HAP-1 (cell line): ENCODE measurements at regions not wholly inside any gene's neighbourhood (a gene's known extent, or its start where the extent isn't known, plus 50 kb on each side); places are given as distances from the start of the nearest gene placed in this dataset.
"Not testable (repeated sequence)": the region's sequence is repeated elsewhere in the genome, so short reads cannot be mapped to it uniquely, and the experiment has no call there.

ENCODE experiments used
- DNase-seq, 2 experiments: peaks; one replicate each; pipeline ENCODE4 v3.0.0-alpha.2; 2016 to 2020; ENCODE audit warnings: low spot score in 2 of 2
- H3K27me3 ChIP-seq: fragments of 250-450 bp; sonication (Bioruptor Pico); 2 replicates; pipeline ENCODE4 v1.5.1; 2020; ENCODE audit warnings: low read depth, mild to moderate bottlenecking, moderate library complexity
- H3K36me3 ChIP-seq: fragments of 250-450 bp; sonication (Bioruptor Pico); replicated peaks from 2 replicates; pipeline ENCODE4 v1.5.1; 2020; ENCODE audit warnings: mild to moderate bottlenecking
- H3K4me1 ChIP-seq: fragments of 250-450 bp; sonication (Bioruptor Pico); 2 replicates; pipeline ENCODE4 v1.5.1; 2020; ENCODE audit warnings: mild to moderate bottlenecking
- H3K4me3 ChIP-seq: fragments of 250-450 bp; sonication (Bioruptor Pico); 2 replicates; pipeline ENCODE4 v1.5.1; 2020; ENCODE audit warnings: mild to moderate bottlenecking, moderate library complexity
- H3K9me3 ChIP-seq: fragments of 250-450 bp; sonication (Bioruptor Pico); 2 replicates; pipeline ENCODE4 v1.5.1; 2020; ENCODE audit warnings: mild to moderate bottlenecking, moderate library complexity
- in situ Hi-C: fragments of 300-500 bp; cut with MboI; formaldehyde crosslinking; loops from 3 replicates; pipeline ENCODE4 v1.14.3; 2020; ENCODE audit warnings: low sequenced_read_pairs, inconsistent platforms, mixed read lengths

DNA sequence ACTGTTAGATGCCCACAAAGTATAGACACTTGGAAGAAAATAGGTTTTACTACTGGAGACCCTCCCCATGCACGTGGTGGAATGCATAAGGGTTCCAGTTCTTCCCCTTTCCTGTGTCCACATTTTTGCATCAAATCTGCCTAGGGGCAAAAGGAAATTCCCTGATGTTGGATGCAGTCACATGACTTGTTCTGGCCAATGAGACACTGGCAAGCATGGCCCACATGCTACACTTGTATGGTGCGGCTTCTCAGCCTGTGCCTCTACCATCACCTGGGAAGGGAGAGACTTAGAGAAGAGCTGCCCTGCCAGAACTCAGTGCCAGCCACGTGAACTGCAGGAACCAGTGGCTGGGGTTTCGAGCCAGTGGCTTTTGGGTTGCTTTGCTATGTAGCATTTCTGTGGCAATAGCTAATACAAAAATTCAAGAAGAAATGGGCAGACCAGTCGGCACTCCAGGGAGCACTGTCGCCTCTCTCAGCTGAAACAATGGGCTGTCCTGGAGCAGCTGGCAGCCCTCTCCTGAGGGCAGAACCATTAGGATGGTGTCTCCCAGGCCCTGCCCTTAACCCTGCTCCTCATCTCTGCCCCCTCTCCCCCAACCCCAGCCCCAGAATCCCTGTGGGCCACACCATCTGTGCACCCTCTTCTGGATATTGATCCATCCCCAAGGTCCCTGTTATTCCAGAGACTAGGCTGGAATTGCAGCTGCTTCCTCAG lies 634.0 kb downstream of the UQCRFS1 start:
- in situ Hi-C loops = no loop called here
- Histone ChIP-seq H3K9me3 (no peaks in the 10 kb centered on the region), H3K27me3 (no peaks in the 10 kb centered on the region)

DNA sequence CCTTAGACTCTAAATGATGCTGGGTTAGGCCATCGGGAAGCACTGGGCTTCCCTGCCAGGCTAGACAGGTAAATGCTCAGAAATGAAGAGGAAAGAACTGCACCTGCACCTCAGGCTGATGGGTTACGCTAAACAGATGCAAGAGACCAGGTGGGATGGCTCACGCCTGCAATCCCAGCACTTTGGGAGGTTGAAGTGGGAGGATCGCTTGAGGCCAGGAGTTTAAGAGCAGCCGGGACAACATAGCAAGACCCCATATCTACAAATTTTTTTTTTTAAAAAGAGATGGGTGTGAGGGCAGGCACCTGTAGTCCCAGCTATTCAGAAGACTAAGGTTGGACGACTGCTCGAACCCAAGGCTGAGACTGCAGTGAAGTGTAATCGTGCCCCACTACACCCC lies 634.7 kb downstream of the UQCRFS1 start:
- Histone ChIP-seq H3K4me1 (no peaks in the 10 kb centered on the region), H3K27me3 (no peaks in the 10 kb centered on the region), H3K9me3 (no peaks in the 10 kb centered on the region), H3K4me3 (no peak overlapping the region), H3K36me3 (no peaks in the 10 kb centered on the region)
- DNase-seq = no peak
- in situ Hi-C loops = no loop called here

More for the DNA sequence above, 634.0 kb downstream of the UQCRFS1 start:
- H3K4me1 ChIP-seq = no peaks in the 10 kb centered on the region
- H3K4me3 ChIP-seq = no peak overlapping the region
- no peaks in the 10 kb centered on the region for H3K36me3 ChIP-seq
- no peak for DNase-seq

DNA sequence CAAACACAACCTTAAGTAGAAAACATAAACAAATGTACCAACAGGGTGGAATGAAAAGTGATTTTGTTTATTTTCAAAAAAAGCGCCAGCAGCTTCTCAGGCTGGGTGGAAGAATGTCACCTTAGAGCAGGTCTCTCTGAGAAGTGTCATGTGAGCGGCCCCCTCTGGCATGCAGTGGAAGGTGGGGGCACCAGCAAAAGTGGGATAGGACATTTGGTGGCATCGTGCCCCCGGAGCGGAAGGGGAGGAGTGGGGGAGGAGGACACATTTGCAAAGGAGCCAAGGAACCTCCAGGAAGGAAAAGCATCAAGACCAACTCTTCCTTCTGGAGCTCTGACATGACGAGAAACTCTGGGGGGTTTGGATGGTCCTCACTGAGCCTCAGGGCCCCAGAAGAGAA lies 635.3 kb downstream of the UQCRFS1 start:
- Histone ChIP-seq H3K4me1 (no peaks in the 10 kb centered on the region), H3K4me3 (no peak overlapping the region), H3K36me3 (no peaks in the 10 kb centered on the region), H3K27me3 (no peaks in the 10 kb centered on the region), H3K9me3 (no peaks in the 10 kb centered on the region)
- DNase-seq = no peak
- in situ Hi-C loops = no loop called here

DNA sequence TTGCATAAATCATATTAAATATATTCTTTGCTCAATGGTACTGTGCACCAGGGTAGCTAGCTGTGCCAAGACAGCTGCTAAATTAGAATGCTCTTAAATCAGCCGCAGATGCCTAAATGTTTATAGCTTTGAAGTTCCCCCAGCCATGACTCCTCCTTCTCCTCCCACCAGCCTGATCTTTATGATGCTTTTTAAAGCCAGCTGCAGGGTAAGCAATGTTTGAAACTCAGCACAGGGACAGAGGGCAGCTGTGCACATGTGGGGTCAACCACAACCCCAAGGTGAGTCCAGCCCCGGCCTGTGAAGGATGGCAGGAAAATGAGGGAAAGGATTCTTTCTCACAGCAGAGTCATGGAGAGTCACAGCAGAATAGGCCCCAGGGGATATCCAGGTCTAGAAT lies 635.7 kb downstream of the UQCRFS1 start:
- Histone ChIP-seq H3K4me3 (no peak overlapping the region), H3K9me3 (no peaks in the 10 kb centered on the region), H3K4me1 (no peaks in the 10 kb centered on the region), H3K27me3 (no peaks in the 10 kb centered on the region), H3K36me3 (no peaks in the 10 kb centered on the region)
- DNase-seq = no peak
- in situ Hi-C loops = no loop called here

DNA sequence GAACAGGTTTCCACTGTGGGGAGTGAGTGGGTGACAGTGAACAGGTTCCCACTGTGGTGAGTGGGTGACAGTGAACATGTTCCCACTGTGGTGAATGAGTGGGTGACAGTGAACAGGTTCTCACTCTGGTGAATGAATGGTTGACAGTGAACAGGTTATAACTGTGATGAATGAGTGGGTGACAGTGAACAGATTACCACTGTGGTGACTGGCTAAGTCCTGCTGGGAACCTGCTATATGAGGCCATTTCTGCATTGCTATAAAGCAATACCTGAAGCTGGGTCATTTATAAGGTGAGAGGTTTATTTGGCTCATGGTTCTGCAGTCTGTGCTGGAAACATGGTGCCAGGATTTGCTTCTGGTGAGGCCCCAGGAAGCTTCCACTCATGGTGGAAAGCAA lies 637.1 kb downstream of the UQCRFS1 start:
- Histone ChIP-seq H3K4me1 (no peaks in the 10 kb centered on the region), H3K27me3 (no peaks in the 10 kb centered on the region), H3K4me3 (no peak overlapping the region), H3K9me3 (no peaks in the 10 kb centered on the region), H3K36me3 (no peaks in the 10 kb centered on the region)
- DNase-seq = no peak
- in situ Hi-C loops = no loop called here

DNA sequence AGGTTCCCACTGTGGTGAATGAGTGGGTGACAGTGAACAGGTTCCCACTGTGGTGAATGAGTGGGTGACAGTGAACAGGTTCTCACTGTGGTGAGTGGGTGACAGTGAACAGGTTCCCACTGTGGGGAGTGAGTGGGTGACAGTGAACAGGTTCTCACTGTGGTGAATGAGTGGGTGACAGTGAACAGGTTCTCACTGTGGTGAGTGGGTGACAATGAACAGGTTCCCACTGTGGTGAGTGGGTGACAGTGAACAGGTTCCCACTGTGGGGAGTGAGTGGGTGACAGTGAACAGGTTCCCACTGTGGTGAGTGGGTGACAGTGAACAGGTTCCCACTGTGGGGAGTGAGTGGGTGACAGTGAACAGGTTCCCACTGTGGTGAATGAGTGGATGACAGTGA lies 637.6 kb downstream of the UQCRFS1 start:
- H3K27me3 ChIP-seq, H3K4me1 ChIP-seq, DNase-seq, in situ Hi-C loops, H3K36me3 ChIP-seq, H3K9me3 ChIP-seq, H3K4me3 ChIP-seq: not testable (repeated sequence)

DNA sequence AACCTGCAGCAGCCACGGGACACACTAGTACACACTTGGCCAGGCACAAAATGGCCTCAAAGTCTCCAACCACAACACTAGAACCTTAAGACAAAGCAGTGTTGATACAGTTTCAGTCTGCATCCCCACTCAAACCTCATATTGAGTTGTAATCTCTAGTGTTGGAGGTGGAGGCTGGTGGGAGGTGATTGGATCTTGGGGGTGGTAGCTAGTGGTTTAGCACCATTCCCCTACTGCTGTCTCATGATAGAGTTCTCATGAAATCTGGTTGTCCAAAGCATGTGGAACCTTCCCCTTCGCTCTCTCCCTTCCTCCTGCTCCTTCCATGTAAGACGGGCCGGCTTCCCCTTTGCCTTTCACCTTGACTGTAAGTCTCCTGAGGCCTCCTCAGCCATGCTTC lies 638.7 kb downstream of the UQCRFS1 start:
- no peaks in the 10 kb centered on the region for H3K27me3 ChIP-seq
- H3K36me3 ChIP-seq = no peaks in the 10 kb centered on the region
- H3K9me3 ChIP-seq = no peaks in the 10 kb centered on the region
- H3K4me1 ChIP-seq = no peaks in the 10 kb centered on the region
- no peak overlapping the region for H3K4me3 ChIP-seq
- DNase-seq = no peak
- in situ Hi-C loops = no loop called here

DNA sequence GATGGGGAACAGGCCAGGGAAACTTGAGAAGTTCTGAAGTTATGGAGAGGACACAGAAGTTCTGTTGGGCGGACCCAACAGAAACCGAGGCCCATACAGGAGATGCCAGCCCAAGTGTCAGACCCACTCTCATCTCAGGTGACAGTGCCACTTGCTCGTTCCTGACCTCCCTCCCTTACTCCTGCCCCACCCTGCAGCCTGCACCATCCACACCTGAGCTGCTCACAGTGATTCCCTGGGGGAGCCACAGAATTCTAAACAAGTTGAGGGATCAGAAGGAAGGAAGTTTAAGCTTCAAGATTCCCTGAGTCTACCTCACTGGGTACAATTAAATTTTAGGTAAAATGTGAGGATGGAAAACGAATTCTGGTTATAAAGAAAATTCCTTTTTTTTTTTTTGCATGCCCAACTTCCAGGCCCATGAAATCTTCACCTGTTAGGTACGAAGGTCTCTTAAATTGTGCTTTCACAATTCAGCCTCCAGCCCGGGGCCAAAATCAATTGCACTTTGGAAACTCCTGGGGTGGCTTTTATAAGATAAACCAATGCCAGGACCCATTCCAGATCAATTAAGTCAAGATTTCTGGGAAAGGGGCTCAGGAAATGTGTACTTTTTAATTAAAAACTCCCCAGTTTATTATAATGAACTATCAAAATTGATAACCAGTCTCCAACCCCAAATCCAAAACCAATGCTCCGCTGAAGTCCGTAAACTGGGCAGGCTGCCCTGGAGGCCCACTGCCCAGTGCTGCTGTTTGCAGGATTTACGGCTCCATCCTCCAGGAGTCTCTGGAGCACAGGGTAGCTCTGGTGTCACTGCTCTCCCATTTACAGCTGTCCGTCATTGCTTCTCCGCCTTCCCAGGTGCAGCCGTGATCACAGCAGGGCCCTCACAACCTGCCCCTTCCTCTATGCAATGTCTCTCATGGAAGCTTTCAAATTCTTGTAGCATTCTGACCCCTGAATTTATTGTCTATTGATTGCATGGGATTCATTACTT lies 643.5 kb downstream of the UQCRFS1 start:
- no peaks in the 10 kb centered on the region for H3K27me3 ChIP-seq
- no peak for DNase-seq
- no peaks in the 10 kb centered on the region for H3K4me1 ChIP-seq
- 0 out of 2 replicates have a peak, but pooled peaks cover 2% of the 10 kb centered on the region for H3K9me3 ChIP-seq
- no peak overlapping the region for H3K4me3 ChIP-seq
- in situ Hi-C loops = no loop called here
- H3K36me3 ChIP-seq = no peaks in the 10 kb centered on the region

DNA sequence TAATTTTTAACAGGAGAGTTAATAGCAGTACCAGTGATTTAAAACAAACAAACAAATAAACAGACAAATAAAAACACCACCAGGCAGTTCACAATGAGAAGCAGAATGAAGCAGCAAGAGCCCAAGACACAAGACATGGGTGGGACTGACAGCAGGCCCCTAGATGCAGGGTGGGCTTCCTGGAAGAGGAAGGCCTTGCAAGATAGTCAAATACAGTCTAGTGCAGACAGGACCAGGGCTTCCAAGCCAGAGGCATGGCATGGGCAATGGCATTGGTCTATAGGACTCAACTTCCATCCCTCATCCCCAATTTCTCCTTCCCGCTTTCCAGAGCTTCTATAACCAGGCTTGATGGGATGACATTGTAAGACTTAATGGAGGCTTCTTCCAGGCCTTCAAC lies 645.1 kb downstream of the UQCRFS1 start:
- no peaks in the 10 kb centered on the region for H3K4me1 ChIP-seq
- H3K36me3 ChIP-seq = no peaks in the 10 kb centered on the region
- in situ Hi-C loops = no loop called here
- H3K27me3 ChIP-seq = no peaks in the 10 kb centered on the region
- no peak for DNase-seq
- 0 out of 2 replicates have a peak, but pooled peaks cover 2% of the 10 kb centered on the region for H3K9me3 ChIP-seq
- no peak overlapping the region for H3K4me3 ChIP-seq

DNA sequence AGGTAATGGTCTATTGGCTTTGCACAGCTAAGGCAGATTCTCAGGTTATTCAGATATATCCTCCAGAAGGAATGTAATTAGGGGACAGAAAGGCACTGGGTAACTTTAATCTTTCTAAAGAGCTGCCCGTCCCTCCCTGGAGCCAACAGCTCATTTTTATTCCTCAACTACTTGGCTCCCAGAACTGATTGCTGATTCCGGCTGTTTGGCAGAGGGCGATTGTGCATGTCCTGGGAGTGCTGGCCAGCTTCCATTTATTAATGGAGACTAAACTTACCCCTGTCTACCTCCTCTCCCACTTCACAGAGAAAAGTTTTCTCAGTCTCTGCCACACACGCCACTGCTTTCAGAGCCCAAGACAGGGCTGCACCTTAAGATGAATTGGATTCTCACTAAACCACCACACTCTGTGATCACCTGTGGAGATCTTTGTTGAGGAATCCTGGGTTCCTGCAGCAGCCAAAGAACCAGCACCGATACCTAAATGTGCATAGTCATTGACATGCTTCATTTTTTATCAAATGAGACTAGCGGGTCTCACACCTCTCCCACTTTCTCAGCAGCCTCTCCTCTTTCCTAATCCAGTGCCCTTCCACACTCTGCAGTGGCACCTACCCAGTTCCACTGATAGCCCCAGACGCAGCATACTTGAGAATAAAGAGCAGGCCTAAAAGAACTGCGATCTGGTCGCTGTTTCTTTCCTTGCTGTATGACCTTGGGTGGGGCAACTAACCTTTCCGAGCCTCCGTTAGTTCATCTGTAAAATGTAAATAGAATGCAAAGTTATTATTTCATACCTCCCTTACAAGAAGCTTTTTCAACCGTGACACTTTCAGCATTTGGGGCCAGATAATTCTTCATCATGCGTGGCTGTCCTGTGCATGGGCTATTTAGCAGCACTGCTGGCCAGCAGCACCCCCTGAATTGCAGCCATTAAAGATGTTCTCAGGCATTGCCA lies 648.7 kb downstream of the UQCRFS1 start:
- Histone ChIP-seq H3K27me3 (no peaks in the 10 kb centered on the region), H3K4me3 (no peak overlapping the region), H3K9me3 (0 out of 2 replicates have a peak, but pooled peaks cover 2% of the 10 kb centered on the region), H3K4me1 (no peaks in the 10 kb centered on the region), H3K36me3 (no peaks in the 10 kb centered on the region)
- in situ Hi-C loops = no loop called here
- DNase-seq = no peak

DNA sequence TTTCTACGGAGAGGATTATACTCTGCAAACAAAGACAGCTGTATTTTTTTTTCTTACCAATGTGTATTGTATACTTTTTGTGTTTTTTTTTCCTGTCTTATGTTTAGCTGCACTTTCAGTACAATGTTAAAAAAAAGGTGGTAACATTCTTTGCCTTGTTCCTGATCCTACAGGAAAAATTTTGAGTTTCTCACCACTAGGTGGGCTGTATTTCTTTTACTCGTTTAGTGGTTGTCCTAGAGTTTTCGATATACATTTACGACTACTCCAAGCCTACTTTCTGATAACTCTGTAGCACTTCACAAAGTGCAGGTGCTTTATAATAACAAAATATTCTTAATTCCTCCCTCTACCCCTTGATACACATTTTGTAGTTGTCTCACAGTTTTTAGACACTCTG lies 652.2 kb downstream of the UQCRFS1 start:
- H3K36me3 ChIP-seq = no peaks in the 10 kb centered on the region
- H3K4me3 ChIP-seq = no peak overlapping the region
- H3K9me3 ChIP-seq = no peaks in the 10 kb centered on the region
- no peaks in the 10 kb centered on the region for H3K4me1 ChIP-seq
- in situ Hi-C loops = no loop called here
- H3K27me3 ChIP-seq = no peaks in the 10 kb centered on the region
- no peak for DNase-seq

DNA sequence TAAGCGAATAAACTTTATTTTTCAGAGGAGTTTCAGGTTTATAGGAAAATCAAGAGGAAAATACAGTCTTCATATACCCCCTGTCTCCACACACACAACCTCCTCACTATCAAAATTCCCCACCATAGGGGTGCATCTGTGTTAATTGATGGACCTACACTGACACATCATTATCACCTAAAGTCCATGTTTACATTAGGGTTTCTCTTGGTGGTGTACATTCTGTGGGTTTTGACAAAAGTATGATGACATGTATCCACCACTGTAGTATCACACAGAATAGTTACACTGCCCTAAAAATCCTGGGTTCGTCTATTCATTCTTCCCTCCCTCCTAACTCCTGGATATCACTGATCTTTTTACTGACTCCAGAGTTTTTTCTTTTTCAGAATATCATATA lies 654.2 kb downstream of the UQCRFS1 start:
- Histone ChIP-seq H3K4me1 (no peaks in the 10 kb centered on the region), H3K9me3 (no peaks in the 10 kb centered on the region), H3K27me3 (no peaks in the 10 kb centered on the region), H3K36me3 (no peaks in the 10 kb centered on the region), H3K4me3 (no peak overlapping the region)
- DNase-seq = no peak
- in situ Hi-C loops = no loop called here

DNA sequence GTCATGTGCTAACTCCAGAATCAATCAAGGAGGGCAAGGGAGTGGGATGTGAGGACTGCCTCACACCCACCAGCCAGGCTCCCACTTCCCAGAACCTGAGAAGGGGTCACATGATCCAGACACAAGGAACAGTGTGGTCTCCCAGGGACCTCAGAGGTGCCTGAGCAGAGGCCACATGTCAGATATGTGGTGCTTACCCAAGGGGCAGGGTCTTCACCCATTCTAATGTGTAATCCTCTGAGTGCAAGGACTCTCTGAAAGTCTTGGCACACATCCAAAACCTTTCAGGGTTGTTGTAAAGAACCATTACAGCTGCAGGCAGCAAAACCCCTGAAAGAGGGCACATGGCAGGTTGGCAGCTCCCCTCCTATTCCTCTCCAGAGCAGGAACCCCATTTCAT lies 656.6 kb downstream of the UQCRFS1 start:
- DNase-seq = no peak
- Histone ChIP-seq H3K9me3 (no peaks in the 10 kb centered on the region), H3K27me3 (no peaks in the 10 kb centered on the region), H3K4me3 (no peak overlapping the region), H3K36me3 (no peaks in the 10 kb centered on the region), H3K4me1 (no peaks in the 10 kb centered on the region)
- in situ Hi-C loops = no loop called here
